ENCODE measurements at regions not wholly inside any gene's neighbourhood (a gene's known extent, or its start where the extent isn't known, plus 50 kb on each side); places are given as distances from the start of the nearest gene placed in this dataset.

DNA sequence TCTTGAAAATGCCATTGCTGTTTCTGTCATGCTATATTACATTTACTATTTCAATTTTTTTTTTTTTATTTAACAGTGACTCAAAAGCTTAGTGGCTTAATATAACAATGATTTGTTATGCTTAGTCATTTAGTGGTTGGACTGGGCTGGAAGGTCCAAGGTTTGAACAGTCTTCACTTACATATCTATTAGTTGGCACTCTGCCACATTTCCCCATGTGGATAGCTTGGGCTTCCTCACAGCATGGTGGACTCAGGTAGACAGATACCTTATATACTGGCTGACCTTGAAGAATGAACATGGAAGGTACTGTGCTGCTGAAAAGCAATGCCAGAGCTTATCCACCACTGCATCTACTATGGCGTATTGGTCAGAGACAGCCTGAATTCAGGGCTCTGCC, 909.5 kb upstream of the SOX11 start:
- DNase-seq (ENCODE audit: low read depth in 1 of 2, low spot score in 1 of 2) (no peak), ATAC-seq (no peak), FAIRE-seq (no peak)
- Histone ChIP-seq H3K9me3 (peaks cover 36% of the 10 kb centered on the region), H3K4me2 (no peak overlapping the region), H3K4me1 (no peaks in the 10 kb centered on the region), H3K4me3 (no peak overlapping the region), H3K27ac (no peak overlapping the region)
- ChIA-PET CTCF (no interaction called here), POLR2A (no interaction called here)
- 50% methylated on average over 1 of the region's 1 CpG for whole genome bisulfite sequencing (ENCODE audit: missing lambda C conversion rate)
- TF ChIP-seq HOXA7 (CRISPR knock-in tag; IDR thresholded peaks at IDR 0.05) (no peak), ESRRA (IDR thresholded peaks at IDR 0.05; ENCODE audit: borderline replicate concordance, low read length) (no peak), RCOR1 (IDR thresholded peaks at IDR 0.05; ENCODE audit: low read depth, low read length) (no peak), FOXS1 (CRISPR knock-in tag; IDR thresholded peaks at IDR 0.05) (no peak)

DNA sequence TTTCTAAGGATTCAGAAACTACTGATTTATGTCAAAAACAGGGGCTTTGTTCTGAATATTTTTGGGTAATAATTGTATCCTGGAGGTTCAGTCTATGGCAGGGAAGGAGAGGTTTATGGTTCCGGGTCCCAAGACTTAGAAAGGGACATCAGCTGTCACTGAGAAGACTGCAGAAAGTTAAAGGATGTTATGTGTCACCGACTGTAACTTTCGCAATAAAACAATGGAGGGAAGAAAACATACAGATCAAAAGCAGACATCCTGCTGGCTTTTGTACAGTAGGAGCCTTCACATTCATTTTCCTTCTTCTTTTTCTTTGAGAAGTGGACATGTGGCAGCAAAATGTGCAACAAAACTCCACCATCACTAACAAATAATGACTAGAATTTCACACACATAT, 900.7 kb upstream of the SOX11 start:
- ChIA-PET POLR2A (no interaction called here), CTCF (no interaction called here)
- no peak for ATAC-seq
- Histone ChIP-seq H3K4me2 (no peak overlapping the region), H3K4me1 (no peaks in the 10 kb centered on the region), H3K9me3 (peaks cover 16% of the 10 kb centered on the region; the same call in 2 of the 3 replicates), H3K27ac (no peak overlapping the region), H3K4me3 (no peak overlapping the region)
- no peak for FAIRE-seq
- 14% methylated on average over 3 of the region's 3 CpGs for WGBS (ENCODE audit: missing lambda C conversion rate)
- TF ChIP-seq ZFP36 (IDR thresholded peaks at IDR 0.05; ENCODE audit: borderline replicate concordance, partially characterized antibody) (no peak), HEYL (CRISPR knock-in tag; IDR thresholded peaks at IDR 0.05) (no peak), HOXB13 (CRISPR knock-in tag; IDR thresholded peaks at IDR 0.05; ENCODE audit: low read depth) (no peak), POLR2A (IDR thresholded peaks at IDR 0.05; ENCODE audit: low read length) (no peak), MAFK (IDR thresholded peaks at IDR 0.05; ENCODE audit: partially characterized antibody) (no peak), RCOR1 (IDR thresholded peaks at IDR 0.05; ENCODE audit: low read depth, low read length) (no peak), RFX5 (IDR thresholded peaks at IDR 0.05) (no peak), NPAS2 (CRISPR knock-in tag; IDR thresholded peaks at IDR 0.05; ENCODE audit: borderline replicate concordance) (no peak), RNF2 (IDR thresholded peaks at IDR 0.05; ENCODE audit: borderline replicate concordance, low read depth) (no peak)
- TF ChIP-seq, protein P1, sequence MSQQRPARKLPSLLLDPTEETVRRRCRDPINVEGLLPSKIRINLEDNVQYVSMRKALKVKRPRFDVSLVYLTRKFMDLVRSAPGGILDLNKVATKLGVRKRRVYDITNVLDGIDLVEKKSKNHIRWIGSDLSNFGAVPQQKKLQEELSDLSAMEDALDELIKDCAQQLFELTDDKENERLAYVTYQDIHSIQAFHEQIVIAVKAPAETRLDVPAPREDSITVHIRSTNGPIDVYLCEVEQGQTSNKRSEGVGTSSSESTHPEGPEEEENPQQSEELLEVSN (IDR thresholded peaks at IDR 0.05; ENCODE audit: borderline replicate concordance, low read depth), result no peak
- TF ChIP-seq, protein P2, sequence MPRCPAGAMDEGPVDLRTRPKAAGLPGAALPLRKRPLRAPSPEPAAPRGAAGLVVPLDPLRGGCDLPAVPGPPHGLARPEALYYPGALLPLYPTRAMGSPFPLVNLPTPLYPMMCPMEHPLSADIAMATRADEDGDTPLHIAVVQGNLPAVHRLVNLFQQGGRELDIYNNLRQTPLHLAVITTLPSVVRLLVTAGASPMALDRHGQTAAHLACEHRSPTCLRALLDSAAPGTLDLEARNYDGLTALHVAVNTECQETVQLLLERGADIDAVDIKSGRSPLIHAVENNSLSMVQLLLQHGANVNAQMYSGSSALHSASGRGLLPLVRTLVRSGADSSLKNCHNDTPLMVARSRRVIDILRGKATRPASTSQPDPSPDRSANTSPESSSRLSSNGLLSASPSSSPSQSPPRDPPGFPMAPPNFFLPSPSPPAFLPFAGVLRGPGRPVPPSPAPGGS (IDR thresholded peaks at IDR 0.05), result no peak
- no peak for DNase-seq (ENCODE audit: low read depth in 1 of 2, low spot score in 1 of 2)

DNA sequence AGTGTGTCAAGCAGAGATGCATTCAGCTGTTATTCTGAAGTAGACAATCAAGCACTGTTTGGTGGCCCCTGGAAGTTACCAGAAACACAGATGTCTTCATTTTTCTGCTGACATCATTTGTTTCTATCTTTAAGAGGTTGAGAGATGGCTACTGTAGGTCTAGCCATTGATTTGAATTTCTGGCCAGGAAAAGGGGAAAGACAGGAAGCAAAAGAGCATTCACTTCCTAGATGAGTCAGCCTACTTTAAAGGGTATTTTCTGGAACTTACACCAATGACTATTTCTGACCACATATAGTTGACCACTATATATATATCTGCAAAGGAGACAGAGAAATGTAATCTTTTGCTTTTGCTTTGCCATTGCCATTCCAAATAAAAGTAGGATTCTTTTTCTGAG, 900.1 kb upstream of the SOX11 start:
- POLR2A ChIA-PET, result no interaction called here
- ATAC-seq, result no peak
- TF ChIP-seq JUNB (IDR thresholded peaks at IDR 0.05) (no peak), KDM5A (IDR thresholded peaks at IDR 0.05) (no peak), POLR2A (IDR thresholded peaks at IDR 0.05; ENCODE audit: low read length) (no peak), MAZ (IDR thresholded peaks at IDR 0.05; ENCODE audit: borderline replicate concordance, low read depth, low read length) (no peak), ESRRA (IDR thresholded peaks at IDR 0.05; ENCODE audit: borderline replicate concordance, low read length) (no peak), HOXA7 (CRISPR knock-in tag; IDR thresholded peaks at IDR 0.05) (no peak), HEYL (CRISPR knock-in tag; IDR thresholded peaks at IDR 0.05) (no peak), EP300 (IDR thresholded peaks at IDR 0.05) (no peak), MAFK (IDR thresholded peaks at IDR 0.05; ENCODE audit: partially characterized antibody) (no peak), HDAC2 (IDR thresholded peaks at IDR 0.05) (no peak), MYC (IDR thresholded peaks at IDR 0.05; ENCODE audit: borderline replicate concordance, low read length) (no peak), BHLHE40 (IDR thresholded peaks at IDR 0.05; ENCODE audit: low read depth, low read length) (no peak), NR3C1 (IDR thresholded peaks at IDR 0.05) (no peak)
- TF ChIP-seq, protein P3, sequence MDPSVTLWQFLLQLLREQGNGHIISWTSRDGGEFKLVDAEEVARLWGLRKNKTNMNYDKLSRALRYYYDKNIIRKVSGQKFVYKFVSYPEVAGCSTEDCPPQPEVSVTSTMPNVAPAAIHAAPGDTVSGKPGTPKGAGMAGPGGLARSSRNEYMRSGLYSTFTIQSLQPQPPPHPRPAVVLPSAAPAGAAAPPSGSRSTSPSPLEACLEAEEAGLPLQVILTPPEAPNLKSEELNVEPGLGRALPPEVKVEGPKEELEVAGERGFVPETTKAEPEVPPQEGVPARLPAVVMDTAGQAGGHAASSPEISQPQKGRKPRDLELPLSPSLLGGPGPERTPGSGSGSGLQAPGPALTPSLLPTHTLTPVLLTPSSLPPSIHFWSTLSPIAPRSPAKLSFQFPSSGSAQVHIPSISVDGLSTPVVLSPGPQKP (IDR thresholded peaks at IDR 0.05; ENCODE audit: low read depth, low read length), result no peak
- TF ChIP-seq, protein P4, sequence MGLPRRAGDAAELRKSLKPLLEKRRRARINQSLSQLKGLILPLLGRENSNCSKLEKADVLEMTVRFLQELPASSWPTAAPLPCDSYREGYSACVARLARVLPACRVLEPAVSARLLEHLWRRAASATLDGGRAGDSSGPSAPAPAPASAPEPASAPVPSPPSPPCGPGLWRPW (IDR thresholded peaks at IDR 0.05), result no peak
- TF ChIP-seq, protein P5, sequence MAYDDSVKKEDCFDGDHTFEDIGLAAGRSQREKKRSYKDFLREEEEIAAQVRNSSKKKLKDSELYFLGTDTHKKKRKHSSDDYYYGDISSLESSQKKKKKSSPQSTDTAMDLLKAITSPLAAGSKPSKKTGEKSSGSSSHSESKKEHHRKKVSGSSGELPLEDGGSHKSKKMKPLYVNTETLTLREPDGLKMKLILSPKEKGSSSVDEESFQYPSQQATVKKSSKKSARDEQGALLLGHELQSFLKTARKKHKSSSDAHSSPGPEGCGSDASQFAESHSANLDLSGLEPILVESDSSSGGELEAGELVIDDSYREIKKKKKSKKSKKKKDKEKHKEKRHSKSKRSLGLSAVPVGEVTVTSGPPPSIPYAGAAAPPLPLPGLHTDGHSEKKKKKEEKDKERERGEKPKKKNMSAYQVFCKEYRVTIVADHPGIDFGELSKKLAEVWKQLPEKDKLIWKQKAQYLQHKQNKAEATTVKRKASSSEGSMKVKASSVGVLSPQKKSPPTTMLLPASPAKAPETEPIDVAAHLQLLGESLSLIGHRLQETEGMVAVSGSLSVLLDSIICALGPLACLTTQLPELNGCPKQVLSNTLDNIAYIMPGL (CRISPR knock-in tag; IDR thresholded peaks at IDR 0.05; ENCODE audit: borderline replicate concordance), result no peak
- no peaks in the 10 kb centered on the region for H3K4me1 ChIP-seq
- CTCF ChIA-PET, result no interaction called here
- no peak overlapping the region for H3K27ac ChIP-seq
- H3K4me3 ChIP-seq, result no peak overlapping the region
- H3K4me2 ChIP-seq, result no peak overlapping the region
- FAIRE-seq, result no peak
- DNase-seq (ENCODE audit: low read depth in 1 of 2, low spot score in 1 of 2), result no peak
- H3K9me3 ChIP-seq, result peaks cover 16% of the 10 kb centered on the region; the same call in 2 of the 3 replicates
